Keratinocyte (primary cell): ENCODE measurements at regions not wholly inside any gene's neighbourhood (a gene's known extent, or its start where the extent isn't known, plus 50 kb on each side); places are given as distances from the start of the nearest gene placed in this dataset.

Experiments
- DNase-seq: peaks from one replicate; pipeline ENCODE4 v3.0.0-alpha.2; 2011; ENCODE audit warnings: low read depth, missing footprints, low spot score
- FAIRE-seq: peaks from 2 replicates; lab custom pipeline; 2011; peaks lifted over from hg19 to GRCh38; lab: Jason Lieb, UNC
- H2AFZ ChIP-seq: 2 replicates; pipeline ENCODE4 v1.6.0; 2012; ENCODE audit warnings: low read length, control low read depth, inconsistent platforms; ENCODE audit not compliant: control insufficient read depth
- H3K27ac ChIP-seq: 2 replicates; pipeline ENCODE4 v1.5.1; 2011; ENCODE audit warnings: low read length; ENCODE audit not compliant: control insufficient read depth, insufficient read depth
- H3K27me3 ChIP-seq: 3 replicates; pipeline ENCODE4 v1.6.0; 2011; ENCODE audit warnings: low read length; ENCODE audit not compliant: control insufficient read depth, insufficient read depth; ENCODE audit errors: extremely low read depth
- H3K36me3 ChIP-seq, 2 experiments: 2 replicates in 1 of 2; 3 replicates in 1 of 2; pipeline ENCODE4 v1.5.1; 2011; ENCODE audit warnings: low read length in 2 of 2, mild to moderate bottlenecking in 1 of 2; ENCODE audit not compliant: control insufficient read depth in 2 of 2, insufficient read depth in 2 of 2; ENCODE audit errors: extremely low read depth in 1 of 2
- H3K4me1 ChIP-seq: 3 replicates; pipeline ENCODE4 v1.5.1; 2011; ENCODE audit warnings: low read length; ENCODE audit not compliant: control insufficient read depth, insufficient read depth; ENCODE audit errors: extremely low read depth
- H3K4me2 ChIP-seq: 3 replicates; pipeline ENCODE4 v1.6.0; 2011; ENCODE audit warnings: low read depth, low read length; ENCODE audit not compliant: control insufficient read depth, insufficient read depth; ENCODE audit errors: extremely low read depth
- H3K4me3 ChIP-seq, 3 experiments: fragments of 200-600 bp in 1 of 3; sonication (generic) in 1 of 3; 2 replicates in 2 of 3; 3 replicates in 1 of 3; pipeline ENCODE4 v1.5.1; 2011 to 2016; ENCODE audit warnings: low read length in 3 of 3, mild to moderate bottlenecking in 3 of 3, control low read depth in 2 of 3, inconsistent platforms in 1 of 3, low read depth in 1 of 3, mixed read lengths in 1 of 3, mixed run types in 1 of 3, moderate library complexity in 1 of 3; ENCODE audit not compliant: control insufficient read depth in 2 of 3, insufficient read depth in 2 of 3; ENCODE audit errors: extremely low read depth in 1 of 3
- H3K79me2 ChIP-seq: 2 replicates; pipeline ENCODE4 v1.6.0; 2012; ENCODE audit warnings: low read length; ENCODE audit not compliant: control insufficient read depth, insufficient read depth
- H3K9ac ChIP-seq: 3 replicates; pipeline ENCODE4 v1.6.0; 2011; ENCODE audit warnings: low read length; ENCODE audit not compliant: control insufficient read depth, insufficient read depth; ENCODE audit errors: extremely low read depth
- H3K9me1 ChIP-seq: 3 replicates; pipeline ENCODE4 v1.6.0; 2011; ENCODE audit warnings: low read length; ENCODE audit not compliant: control insufficient read depth, insufficient read depth; ENCODE audit errors: extremely low read depth
- H3K9me3 ChIP-seq: 2 replicates; pipeline ENCODE4 v1.5.1; 2012; ENCODE audit warnings: low read depth, low read length; ENCODE audit not compliant: control insufficient read depth
- H4K20me1 ChIP-seq: 3 replicates; pipeline ENCODE4 v1.6.0; 2011; ENCODE audit warnings: low read length; ENCODE audit not compliant: control insufficient read depth, insufficient read depth; ENCODE audit errors: extremely low read depth
- CTCF ChIP-seq, 3 experiments: IDR thresholded peaks in 1 of 3; conservative IDR thresholded peaks in 1 of 3; optimal IDR thresholded peaks in 1 of 3; 2 replicates in 2 of 3; 3 replicates in 1 of 3; pipeline versions ENCODE3 to v1.5.1; 2011; ENCODE audit warnings: low read length in 3 of 3, mild to moderate bottlenecking in 3 of 3, moderate library complexity in 2 of 3, control low read depth in 1 of 3, inconsistent platforms in 1 of 3; ENCODE audit not compliant: insufficient read depth in 2 of 3; ENCODE audit errors: extremely low read depth in 1 of 3
- EZH2 ChIP-seq: IDR thresholded peaks from one replicate; pipeline ENCODE4 v1.6.1; 2012; ENCODE audit warnings: inconsistent platforms, mild to moderate bottlenecking, low read length, moderate library complexity
- dilution Hi-C: fragments of 300-500 bp; cut with MboI; formaldehyde crosslinking; loops from one replicate; pipeline ENCODE4 v1.7.0; 2020; ENCODE audit warnings: low sequenced_read_pairs; ENCODE audit not compliant: extremely low pct_ligation_motif_present

GRCh38 chr2:153420394-153420793, 58.2 kb downstream of the RPRM start:
- Histone ChIP-seq H3K27ac (no peak overlapping the region), H3K36me3 (no peaks in the 10 kb centered on the region), H3K79me2 (no peaks in the 10 kb centered on the region), H3K9me1 (no peaks in the 10 kb centered on the region), H3K9ac (no peak overlapping the region), H3K9me3 (no peaks in the 10 kb centered on the region), H3K4me1 (peaks cover 2% of the 10 kb centered on the region), H3K4me3 (no peak overlapping the region), H2AFZ (no peak overlapping the region), H3K27me3 (no peaks in the 10 kb centered on the region), H4K20me1 (no peaks in the 10 kb centered on the region), H3K4me2 (no peak overlapping the region)
- FAIRE-seq, result no peak
- no peak for DNase-seq
- TF ChIP-seq CTCF (optimal IDR thresholded peaks at IDR 0.05 in 1 of 3, IDR thresholded peaks at IDR 0.05 in 1 of 3, conservative IDR thresholded peaks at IDR 0.05 in 1 of 3; ENCODE audit: extremely low read depth in 1 of 3, insufficient read depth in 2 of 3, low read length in 3 of 3) (no peak), EZH2 (no peak)
- dilution Hi-C loops, result no loop called here

GRCh38 chr2:153417077-153417476, 61.5 kb downstream of the RPRM start:
- Histone ChIP-seq H3K4me1 (peaks cover 2% of the 10 kb centered on the region), H2AFZ (no peak overlapping the region), H3K9me1 (no peaks in the 10 kb centered on the region), H3K4me2 (no peak overlapping the region), H3K27ac (no peak overlapping the region), H3K36me3 (no peaks in the 10 kb centered on the region), H3K9me3 (no peaks in the 10 kb centered on the region), H3K79me2 (no peaks in the 10 kb centered on the region), H3K27me3 (no peaks in the 10 kb centered on the region), H3K9ac (no peak overlapping the region), H4K20me1 (no peaks in the 10 kb centered on the region), H3K4me3 (no peak overlapping the region)
- TF ChIP-seq CTCF (optimal IDR thresholded peaks at IDR 0.05 in 1 of 3, IDR thresholded peaks at IDR 0.05 in 1 of 3, conservative IDR thresholded peaks at IDR 0.05 in 1 of 3; ENCODE audit: extremely low read depth in 1 of 3, insufficient read depth in 2 of 3, low read length in 3 of 3) (no peak), EZH2 (no peak)
- DNase-seq, result no peak
- dilution Hi-C loops, result no loop called here
- no peak for FAIRE-seq
